HG03196 (cell line): ENCODE measurements at regions not wholly inside any gene's neighbourhood (a gene's known extent, or its start where the extent isn't known, plus 50 kb on each side); places are given as distances from the start of the nearest gene placed in this dataset.

Experiments
- ATAC-seq: cut with Tn5 transposase; IDR thresholded peaks from one replicate; pipeline ENCODE4 v1.9.1; 2021; ENCODE audit not compliant: unreplicated experiment

DNA sequence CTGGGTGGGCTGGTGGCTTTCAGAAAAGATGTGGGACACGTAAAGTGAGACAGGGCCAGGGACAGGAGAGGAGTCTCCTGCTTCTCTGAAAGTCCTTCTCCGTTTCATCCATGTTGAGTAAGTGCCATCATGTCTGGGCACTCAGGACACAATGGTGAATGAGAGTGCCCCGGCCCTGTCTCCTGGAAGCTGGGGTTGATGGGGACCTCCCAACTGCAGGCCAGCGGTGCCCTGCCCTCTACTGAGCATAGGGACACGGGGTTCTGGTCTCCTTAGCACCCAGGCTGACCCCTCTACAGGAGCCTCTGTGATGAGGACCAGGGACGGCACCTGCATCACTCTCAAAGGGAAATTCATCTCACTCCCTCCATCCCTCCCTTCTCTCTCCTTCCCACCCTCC lies 772.3 kb downstream of the BRD1 start:
- ATAC-seq: no peak

- no peak for ATAC-seq
Observed at GRCh38 chr22:49053578-49053977, 774.1 kb downstream of the BRD1 start.

DNA sequence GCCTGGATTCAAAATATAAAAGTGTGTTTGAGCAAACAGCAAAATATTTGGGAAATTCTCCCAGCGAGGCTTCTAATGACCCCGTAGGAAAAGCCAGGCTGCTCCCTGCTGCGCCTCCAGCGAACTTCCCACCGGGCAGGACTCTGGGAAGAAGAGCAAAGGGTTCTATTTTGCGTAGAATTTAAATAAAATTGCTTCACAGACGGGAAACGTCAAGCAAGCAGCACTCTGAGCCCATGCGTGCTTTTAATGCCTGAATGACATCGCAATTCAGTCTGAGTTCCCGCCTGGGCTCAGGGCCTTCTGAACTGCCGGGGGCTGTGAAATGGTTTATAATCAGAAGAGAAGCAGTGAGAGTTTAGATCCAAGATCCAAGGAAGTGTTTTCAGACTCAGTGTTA lies 775.1 kb downstream of the BRD1 start:
- no peak for ATAC-seq

- ATAC-seq: no peak
Observed at GRCh38 chr22:49052023-49052538, 775.6 kb downstream of the BRD1 start.

DNA sequence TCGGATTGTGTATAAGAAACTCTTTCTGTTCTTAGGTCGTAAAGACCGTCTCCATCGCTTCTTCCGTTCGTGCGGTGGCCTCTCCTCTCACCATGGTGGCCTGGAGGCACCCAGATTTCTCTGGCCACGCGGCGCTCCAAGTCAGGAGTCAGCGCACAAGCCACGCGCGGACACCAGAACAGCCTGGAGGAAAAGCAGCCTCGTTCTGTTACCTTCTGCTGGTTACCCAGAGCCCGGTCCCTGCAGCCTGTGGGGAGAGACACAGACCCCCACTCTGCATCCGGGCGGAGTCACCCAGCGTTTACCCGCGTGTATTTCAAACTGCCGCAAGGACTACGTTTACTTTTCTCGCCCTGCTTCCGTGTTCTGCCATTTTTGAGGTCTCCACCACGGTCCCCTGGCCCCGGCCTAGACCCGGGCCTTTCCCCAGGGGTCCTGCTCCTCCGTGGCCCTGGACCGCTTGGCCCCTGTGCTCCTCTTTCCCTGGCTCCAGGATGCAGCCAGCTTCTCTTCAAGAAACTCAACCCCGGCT lies 776.1 kb downstream of the BRD1 start:
- no peak for ATAC-seq

DNA sequence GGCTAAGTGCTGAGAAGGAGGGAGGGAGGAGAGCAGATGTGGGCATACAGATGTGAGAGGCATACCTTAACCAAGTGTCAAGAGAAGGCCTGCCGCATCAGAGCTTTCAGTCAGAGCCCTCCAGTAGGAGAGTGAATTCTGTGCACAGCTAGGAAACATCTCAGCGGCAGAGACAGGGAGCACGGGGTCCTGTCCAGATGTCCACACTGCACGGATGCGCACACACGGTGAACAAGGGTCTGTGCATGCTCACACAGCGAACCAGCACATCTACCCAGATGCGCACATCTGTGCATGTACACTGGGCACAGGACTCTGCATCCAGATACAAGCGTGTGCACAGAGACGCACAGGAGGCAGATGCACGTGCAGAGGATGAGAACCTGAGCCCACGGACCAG lies 778.0 kb downstream of the BRD1 start:
- no peak for ATAC-seq

DNA sequence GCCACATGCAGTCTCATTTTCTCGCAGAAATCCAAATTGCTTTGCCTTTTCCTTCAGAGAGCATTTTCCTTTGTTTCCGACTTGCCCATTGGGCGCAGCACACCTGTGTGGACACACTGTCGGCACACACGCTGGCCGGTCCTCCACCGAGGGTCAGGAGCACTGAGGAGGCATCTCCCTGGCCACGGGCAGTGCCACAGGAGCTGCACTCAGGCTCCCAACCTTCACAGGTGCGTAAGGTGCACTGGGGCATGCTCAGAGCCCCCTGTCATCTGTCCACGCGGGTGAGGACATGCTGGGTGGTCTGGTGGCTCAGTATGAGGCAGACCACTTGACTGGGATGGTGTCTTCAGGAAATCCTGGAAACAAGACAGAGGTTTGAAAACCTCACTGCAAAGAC lies 779.1 kb downstream of the BRD1 start:
- no peak for ATAC-seq

- no peak for ATAC-seq
Observed at GRCh38 chr22:49047447-49047846, 780.2 kb downstream of the BRD1 start.

GRCh38 chr22:49046546-49047361 lies 780.9 kb downstream of the BRD1 start:
- ATAC-seq: no peak

- no peak for ATAC-seq
Observed at GRCh38 chr22:49046000-49046545, 781.6 kb downstream of the BRD1 start.

DNA sequence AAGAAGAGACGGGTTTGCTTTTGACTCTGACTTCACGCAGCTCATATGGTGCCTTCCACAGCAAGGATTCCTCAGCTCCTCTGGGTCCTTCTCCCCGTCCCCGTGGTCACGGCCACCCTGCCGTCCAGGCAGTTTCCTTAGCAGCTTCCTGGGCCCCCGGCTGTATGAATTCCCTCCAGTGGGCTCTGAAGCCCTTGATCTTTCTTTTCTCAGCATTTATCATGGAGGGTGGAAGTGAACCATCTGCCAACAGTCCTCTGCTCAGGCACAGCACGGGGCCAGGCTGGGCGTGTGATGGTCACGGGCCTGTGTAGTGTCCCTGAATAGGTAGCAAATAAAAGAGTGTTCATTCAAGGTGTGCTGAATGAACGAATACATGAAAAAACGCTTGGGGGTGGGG lies 782.4 kb downstream of the BRD1 start:
- no peak for ATAC-seq

DNA sequence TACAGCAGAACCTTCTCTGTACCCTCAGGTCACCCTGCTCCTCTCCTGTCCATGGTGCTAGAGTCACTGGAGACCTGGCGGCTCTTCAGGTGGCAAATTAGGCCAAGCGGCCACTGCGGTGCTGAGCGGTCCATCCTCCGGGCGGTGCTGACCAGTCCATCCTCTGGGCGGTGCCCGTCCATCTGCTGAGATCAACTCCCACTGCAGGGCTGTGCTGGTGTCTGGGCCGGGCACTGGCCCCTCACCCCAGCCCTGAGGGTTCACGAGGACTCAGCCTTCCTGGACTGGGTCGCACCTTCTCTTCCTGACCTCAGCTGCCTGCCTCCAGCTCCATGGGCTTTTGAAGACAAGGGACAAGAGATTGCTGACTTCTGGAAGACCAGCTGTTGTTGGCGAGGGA lies 782.9 kb downstream of the BRD1 start:
- ATAC-seq: no peak

GRCh38 chr22:49044091-49044490 lies 783.6 kb downstream of the BRD1 start:
- ATAC-seq: no peak

- ATAC-seq: no peak
Observed at GRCh38 chr22:49042877-49043859, 784.5 kb downstream of the BRD1 start.

- ATAC-seq: no peak
Observed at GRCh38 chr22:49042066-49042465, 785.6 kb downstream of the BRD1 start.

DNA sequence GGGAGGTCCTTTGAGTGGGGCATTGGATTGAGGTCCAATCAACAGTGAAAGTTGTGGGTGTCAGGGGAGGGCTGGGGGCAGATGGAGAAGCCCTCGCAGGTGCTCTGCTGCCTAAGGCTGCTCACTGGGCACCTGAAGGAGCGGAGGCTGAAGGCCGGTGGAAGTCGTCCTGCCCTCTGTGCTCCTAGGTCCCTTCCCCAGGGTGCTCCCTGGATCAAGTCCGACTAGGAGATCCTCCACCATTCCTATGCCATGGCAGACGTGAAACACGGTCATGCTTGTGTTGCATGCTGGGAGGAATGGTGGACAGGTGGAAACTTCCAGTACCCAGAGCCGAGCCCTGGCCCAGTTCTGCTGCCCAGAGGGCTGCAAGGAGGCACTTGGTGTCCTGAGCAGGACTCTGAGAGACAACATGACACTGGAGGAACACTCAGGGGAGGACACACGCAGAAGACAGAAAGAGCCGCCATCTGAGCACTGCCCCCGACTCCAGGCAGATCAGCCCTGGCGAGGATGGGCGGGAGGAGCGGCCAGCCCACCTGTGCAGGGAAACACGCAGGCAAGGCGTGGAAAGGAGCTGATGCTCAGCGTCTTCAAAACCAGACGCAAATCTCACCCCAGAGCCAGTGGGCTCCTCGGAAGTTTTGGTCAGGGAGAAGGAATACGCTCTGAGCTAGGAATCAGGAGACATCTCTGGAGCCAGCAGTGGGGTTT lies 786.8 kb downstream of the BRD1 start:
- ATAC-seq: no peak

- ATAC-seq: no peak
Observed at GRCh38 chr22:49040111-49040510, 787.6 kb downstream of the BRD1 start.

DNA sequence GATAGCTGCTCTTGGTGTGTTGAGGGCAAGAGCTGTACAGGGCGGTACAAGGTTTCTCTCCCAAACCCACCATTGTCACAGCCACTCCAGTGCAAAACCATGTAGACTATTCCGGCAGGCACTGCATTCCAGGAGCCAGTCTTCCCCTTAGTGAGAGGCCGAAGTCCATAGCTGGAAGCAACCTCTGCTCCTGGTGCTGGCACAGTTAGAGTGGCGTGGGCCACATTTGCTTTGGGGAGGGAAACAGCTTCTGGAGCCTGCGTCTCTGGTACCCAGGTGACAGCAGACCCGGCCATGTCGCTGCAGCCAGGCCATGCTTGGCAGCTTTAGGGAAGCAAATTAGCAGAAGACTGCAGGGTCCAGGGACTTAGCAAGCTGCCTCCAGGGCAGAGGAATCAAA lies 788.0 kb downstream of the BRD1 start:
- ATAC-seq: no peak

DNA sequence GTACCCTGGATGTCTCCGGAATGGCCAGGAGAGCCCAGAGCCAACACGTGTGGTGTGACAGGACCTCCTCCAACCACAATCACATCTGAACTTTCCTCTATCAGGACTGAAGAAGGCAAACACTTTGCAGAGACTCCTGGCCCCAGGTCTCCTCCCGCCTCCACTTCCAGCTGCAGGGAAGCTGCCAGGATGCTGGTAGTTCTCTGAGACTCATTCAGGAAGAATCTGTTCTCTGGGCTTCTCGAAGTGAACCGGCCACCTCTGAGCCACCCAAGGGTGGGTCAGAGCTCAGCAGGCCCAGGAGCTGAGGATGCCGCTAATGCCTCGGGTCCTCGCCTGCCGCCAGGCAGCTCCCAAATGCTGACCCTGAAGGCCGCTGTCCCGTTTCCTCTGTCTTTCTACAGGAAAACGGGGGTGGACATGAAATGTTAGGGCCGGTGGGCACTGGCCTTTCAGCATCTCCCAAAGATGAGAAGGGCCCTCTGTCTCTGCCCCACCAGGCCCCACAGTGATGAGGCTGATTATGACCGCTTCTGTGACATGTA lies 789.9 kb downstream of the BRD1 start:
- ATAC-seq: no peak

GRCh38 chr22:49036513-49036912 lies 791.2 kb downstream of the BRD1 start:
- no peak for ATAC-seq
